Epithelial cell of proximal tubule (primary cell): ENCODE measurements at regions not wholly inside any gene's neighbourhood (a gene's known extent, or its start where the extent isn't known, plus 50 kb on each side); places are given as distances from the start of the nearest gene placed in this dataset.
"Not testable (repeated sequence)": the region's sequence is repeated elsewhere in the genome, so short reads cannot be mapped to it uniquely, and the experiment has no call there.

ENCODE experiments used
- DNase-seq: peaks from one replicate; pipeline ENCODE4 v3.0.0-alpha.2; 2011; ENCODE audit warnings: low read depth
- H3K4me3 ChIP-seq: 2 replicates; pipeline ENCODE4 v1.5.1; 2011; ENCODE audit warnings: low read depth, mild to moderate bottlenecking, low read length
- TF ChIP-seq, protein P1 (sequence below): conservative IDR thresholded peaks from 2 replicates; pipeline ENCODE4 v1.5.1; 2012; ENCODE audit warnings: low read depth, mild to moderate bottlenecking, low read length

DNA sequence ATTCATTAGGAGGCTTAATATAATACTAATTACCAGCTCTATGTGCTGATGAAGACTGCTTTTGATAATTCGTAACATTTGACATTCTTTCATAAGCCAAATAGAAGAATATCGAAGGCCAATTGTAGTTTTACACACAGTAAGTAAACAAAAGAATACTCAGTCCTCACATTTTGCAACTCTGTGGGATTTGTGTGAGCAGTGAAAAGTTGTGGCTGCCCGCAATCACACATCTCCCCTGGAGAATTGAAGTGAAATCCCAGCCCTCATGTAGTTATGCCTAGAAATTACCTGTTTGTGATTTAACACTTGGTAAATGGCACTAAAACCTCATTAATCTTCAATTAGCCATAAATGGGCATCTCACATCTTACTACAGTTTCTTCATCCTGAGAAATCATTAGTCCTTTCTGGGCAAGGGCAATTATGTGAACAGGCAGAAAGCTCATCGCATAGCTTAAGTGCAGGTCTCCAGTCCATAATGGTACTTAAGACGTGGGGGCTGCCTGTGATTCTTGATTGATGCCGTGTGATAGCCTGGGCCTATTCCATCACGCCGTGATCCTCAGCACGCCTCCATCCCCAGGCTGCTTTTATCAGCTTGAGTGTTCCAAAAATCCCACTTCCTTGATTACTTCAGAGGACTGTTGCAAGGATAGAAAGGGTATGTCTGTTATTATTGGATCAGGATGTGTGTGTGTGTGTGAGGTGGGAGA, 97.9 kb upstream of the METTL14 start:
- DNase-seq, result no peak
- no peak overlapping the region for H3K4me3 ChIP-seq
- TF ChIP-seq, protein P1, sequence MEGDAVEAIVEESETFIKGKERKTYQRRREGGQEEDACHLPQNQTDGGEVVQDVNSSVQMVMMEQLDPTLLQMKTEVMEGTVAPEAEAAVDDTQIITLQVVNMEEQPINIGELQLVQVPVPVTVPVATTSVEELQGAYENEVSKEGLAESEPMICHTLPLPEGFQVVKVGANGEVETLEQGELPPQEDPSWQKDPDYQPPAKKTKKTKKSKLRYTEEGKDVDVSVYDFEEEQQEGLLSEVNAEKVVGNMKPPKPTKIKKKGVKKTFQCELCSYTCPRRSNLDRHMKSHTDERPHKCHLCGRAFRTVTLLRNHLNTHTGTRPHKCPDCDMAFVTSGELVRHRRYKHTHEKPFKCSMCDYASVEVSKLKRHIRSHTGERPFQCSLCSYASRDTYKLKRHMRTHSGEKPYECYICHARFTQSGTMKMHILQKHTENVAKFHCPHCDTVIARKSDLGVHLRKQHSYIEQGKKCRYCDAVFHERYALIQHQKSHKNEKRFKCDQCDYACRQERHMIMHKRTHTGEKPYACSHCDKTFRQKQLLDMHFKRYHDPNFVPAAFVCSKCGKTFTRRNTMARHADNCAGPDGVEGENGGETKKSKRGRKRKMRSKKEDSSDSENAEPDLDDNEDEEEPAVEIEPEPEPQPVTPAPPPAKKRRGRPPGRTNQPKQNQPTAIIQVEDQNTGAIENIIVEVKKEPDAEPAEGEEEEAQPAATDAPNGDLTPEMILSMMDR, result no peak

DNA sequence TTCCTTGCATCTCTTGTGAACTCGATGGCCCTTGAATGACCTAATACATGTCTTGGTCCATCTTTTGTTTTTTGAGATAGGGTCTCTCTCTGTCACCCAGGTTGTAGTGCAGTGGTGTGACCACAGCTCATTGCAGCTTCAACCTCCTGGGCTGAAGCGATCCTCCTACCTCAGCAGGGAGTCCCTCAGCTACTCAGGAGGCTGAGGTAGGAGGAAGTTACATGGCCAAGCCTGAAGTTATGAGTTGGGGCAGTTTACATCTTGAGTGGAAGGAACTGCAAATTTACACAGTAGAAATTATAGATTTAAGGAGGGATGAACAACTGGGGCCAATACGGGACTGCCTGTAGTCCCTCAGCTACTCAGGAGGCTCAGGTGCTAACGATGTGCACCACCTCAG, 97.2 kb upstream of the METTL14 start:
- TF ChIP-seq, protein P1, result no peak
- no peak for DNase-seq
- H3K4me3 ChIP-seq, result no peak overlapping the region

DNA sequence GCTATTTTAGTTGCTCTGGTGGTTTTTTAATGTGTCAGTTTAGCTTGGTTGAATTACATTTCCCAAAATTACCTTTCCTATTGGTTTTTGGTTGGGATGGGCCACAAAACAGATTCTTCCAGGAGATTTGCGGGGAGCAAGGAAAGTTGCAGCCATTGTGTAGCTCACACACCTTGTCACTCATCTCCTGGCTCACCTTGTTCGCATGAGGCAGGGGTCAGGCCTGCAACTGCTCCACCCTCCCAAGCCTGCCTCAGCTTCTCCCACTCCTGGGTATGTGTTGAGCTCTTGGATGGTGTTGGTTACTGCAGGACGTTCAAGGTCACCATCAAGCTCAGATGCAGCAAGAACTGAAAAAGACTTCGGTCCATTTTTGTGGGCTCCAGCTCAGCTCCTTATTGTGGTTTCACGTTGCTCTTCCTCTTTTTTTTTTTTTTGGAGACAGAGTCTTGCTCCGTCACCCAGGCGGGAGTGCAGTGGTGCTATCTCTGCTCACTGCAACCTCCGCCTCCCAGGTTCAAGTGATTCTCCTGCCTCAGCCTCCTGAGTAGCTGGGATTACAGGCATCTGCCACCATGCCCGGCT, 95.6 kb upstream of the METTL14 start:
- TF ChIP-seq, protein P1, result no peak
- no peak overlapping the region for H3K4me3 ChIP-seq
- DNase-seq, result no peak

DNA sequence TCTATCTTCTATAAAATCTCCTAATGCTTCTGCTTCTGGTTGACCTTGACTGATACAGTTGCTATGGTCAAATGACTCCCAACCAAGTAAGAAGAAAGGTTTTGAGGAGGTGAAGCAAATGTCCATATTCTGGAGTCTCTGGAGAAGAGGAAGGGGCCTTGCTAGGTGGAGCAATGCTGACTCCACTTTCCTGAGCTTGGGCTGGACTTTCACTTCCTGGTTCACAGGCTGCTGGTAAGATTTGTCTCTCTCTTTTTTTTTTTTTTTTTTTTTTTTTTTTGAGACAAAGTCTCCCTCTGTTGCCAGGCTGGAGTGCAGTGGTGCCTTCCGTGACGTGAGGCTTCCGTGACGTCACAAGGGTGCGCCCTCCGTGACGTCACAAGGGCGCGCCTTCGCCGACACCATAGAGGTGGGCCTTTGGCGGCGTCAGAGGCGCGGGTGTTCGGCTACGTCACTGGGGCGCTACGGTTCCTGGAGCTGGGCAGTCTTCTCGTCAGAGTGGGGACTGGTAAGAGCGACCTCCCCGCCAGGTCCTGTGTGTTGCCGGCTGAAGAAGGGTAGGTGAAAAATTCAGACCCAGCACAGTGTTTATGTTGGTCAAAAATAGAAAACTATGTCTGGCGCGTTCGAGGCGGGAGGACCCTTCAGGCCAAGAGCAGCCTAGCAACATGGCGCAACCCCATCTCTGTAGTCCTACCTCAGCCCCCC, 93.7 kb upstream of the METTL14 start:
- H3K4me3 ChIP-seq, result peak overlapping the region; percentile 61
- DNase-seq, result peak; percentile 27

DNA sequence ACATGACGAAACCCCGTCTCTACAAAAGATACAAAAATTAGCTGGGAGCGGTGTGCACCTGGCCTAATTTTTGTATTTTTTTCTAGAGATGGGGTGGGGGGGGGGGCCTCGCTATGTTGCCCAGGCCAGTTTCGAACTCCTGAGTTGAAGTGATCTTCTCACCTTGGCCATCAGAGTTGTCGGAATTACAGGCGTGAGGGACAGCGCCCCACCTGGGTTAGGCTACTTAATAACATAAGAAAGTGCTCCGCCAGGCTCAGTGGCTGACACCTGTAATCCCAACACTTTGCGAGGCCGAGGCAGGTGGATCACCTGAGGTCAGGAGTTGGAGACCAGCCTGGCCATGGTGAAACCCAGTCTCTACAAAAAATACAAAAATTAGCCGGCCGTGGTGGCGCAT, 92.9 kb upstream of the METTL14 start:
- not testable (repeated sequence) for DNase-seq
- peak overlapping the region; percentile 61 for H3K4me3 ChIP-seq

DNA sequence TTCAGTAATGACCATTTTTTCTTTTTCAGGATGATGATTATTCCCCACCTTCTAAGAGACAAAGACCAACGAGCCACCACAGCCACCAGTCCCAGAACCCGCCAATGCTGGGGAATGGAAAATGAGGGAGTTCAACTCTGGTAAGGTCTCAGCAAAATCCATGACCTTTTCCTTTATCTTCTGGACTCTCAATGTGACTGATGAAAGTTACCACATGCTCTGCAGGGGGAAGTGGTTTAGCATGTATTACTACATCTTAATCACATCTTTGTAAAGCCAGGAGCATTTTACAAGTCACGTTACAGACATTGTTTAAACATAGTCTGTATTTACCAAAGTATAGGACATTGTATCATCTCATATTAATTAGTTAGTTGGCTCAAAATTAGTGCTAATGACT, 89.3 kb upstream of the METTL14 start:
- H3K4me3 ChIP-seq, DNase-seq: not testable (repeated sequence)

DNA sequence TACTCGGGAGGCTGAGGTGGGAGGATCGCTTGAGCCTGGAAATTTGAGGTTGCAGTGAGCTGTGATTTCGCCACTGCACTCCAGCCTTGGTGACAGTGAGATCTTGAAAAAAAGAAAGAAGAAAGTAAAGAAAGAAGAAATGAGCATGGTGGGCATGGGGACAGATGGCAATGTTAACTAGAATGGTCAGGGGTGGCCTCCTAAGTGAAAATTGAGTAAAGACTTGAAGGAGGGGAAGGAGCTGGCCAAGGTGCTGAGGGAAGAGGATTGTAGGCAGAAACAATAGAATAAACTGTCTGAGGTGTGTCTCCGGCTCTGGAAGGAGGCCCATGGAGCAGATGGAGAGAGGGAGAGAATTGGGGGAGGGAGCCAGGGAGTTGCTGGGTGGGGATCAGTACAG, 60.1 kb upstream of the METTL14 start:
- H3K4me3 ChIP-seq, DNase-seq: not testable (repeated sequence)

DNA sequence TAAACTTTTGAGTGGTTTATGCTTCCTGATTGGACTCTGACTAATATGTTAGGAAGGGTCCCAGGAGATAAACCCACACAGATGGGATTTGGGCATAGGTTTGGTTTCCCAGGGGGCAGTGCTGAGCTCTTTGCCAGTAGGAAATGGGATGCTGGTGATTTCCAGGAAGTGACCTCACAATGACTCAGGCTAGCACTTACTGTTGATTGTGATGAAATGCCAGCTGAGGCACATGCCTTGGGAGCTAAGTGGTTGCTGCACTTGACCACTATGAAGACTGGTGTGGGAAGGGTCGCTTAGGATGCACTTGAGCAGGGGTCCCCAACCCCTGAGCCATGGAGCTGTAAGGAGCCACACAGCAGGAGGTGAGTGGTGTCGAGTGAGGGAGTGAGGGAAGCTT, 55.5 kb upstream of the METTL14 start:
- DNase-seq, result peak; percentile 0
- not testable (repeated sequence) for H3K4me3 ChIP-seq

DNA sequence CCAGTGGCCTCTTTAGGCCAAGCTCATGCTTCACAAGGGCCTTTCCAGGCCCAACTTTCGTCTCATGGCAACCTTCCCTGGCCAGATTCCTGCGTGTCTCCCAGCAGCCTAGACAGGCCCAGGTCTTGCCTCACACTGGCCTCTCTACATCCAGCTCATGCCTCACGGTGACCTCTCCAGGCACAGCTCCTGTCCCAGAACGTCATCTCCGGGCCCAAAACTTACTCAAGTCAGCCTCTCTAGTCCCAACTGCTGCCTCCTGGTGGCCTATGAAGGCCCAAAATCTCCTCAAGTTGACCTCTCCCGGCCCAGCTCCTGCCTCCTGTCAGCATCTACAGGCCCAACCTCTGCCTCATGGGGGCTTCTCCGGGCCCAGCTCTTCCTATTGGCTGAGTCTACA, 54.3 kb upstream of the METTL14 start:
- not testable (repeated sequence) for H3K4me3 ChIP-seq, DNase-seq

DNA sequence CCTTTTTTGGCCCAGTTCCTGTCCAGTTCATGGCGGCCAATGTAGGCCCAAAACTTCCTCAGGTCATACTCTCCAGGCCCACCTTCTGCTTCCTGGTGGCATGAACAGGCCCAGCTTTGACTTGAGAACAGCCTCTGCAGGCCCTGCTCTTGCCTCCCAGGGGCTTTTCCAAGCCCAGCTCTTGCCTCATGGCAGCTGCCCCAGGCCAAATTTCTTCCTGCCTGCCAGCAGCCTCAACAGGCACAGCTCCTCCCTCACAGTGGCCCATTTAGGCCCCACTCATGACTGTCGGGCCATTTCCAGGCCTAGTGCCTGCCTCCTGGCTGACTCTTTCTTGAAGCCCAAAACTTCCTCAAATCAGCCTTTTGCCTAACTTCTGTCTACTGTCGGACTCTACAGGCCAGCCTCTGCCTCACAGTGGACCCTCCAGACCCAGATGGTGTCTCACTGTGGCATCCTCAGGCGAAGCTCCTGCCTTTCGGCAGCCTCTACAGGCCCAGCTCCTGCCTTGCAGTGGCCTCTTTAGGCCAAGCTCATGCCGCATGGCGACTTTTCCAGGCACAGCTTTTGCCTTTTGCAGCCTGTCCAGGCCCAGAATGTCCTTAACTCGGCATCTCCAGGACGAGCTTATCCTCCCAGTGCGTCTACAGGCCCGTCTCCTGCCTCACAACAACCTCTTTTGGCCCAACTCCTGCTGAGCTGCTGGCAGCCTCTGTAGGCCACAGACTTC, 53.7 kb upstream of the METTL14 start:
- H3K4me3 ChIP-seq, DNase-seq: not testable (repeated sequence)

DNA sequence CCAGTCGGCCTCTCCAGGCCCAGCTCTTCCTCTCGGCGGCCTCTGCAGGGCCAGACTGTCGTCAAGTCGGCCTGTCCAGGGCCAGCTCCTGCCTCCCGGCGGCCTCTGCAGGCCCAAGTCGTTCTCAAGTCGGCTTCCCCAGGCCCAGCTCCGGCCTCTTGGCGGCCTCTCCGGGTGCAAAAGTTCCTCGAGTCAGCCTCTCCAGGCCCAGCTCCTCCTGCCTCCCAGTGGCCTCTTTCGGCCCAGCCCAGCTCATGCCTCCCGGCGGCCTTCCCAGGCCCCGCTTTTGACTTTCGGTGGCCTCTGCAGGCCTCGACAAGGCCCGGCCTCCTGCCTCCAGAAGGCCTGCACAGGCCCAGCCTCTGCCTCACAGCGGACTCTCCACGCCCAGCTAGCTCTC, 51.7 kb upstream of the METTL14 start:
- not testable (repeated sequence) for H3K4me3 ChIP-seq, DNase-seq

DNA sequence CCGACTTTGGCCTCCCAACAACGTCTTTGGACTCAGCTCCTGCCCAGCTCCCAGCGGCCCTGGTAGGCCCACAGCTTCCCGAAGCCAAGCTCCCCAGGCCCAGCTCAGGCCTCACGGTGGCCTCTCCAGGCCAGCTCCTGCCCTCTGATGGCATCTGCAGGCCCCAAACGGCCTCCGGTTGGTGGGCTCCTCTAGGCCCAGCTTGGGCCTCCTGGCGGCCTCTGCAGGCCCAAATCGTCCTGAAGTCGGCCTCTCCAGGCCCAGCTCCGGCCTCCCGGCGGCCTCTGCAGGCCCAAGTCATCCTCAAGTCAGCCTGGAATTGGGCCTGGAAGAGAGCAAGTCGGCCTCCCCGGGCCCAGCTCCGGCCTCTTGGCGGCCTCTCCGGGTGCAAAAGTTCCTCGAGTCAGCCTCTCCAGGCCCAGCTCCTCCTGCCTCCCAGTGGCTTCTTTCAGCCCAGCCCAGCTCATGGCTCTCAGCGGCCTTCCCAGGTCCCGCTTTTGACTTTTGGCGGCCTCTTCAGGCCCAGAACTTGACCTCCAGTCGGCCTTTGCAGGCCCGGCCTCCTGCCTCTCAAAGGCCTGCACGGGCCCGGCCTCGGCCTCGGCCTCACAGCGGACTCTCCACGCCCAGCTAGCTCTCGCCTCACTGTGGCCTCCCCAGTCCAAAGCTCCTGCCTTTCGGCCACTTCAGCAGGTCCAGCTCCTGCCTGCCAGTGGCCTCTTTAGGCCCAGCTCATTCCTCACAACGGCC, 50.9 kb upstream of the METTL14 start:
- H3K4me3 ChIP-seq, DNase-seq: not testable (repeated sequence)
